NCI-H1105 treated with DMSO at 0.1 percent for 48 hours (cell line): ENCODE measurements at regions not wholly inside any gene's neighbourhood (a gene's known extent, or its start where the extent isn't known, plus 50 kb on each side); places are given as distances from the start of the nearest gene placed in this dataset.

Experiments used
- DNase-seq: peaks from one replicate; lab custom pipeline; 2025; lab: John Stamatoyannopoulos, UW

DNA sequence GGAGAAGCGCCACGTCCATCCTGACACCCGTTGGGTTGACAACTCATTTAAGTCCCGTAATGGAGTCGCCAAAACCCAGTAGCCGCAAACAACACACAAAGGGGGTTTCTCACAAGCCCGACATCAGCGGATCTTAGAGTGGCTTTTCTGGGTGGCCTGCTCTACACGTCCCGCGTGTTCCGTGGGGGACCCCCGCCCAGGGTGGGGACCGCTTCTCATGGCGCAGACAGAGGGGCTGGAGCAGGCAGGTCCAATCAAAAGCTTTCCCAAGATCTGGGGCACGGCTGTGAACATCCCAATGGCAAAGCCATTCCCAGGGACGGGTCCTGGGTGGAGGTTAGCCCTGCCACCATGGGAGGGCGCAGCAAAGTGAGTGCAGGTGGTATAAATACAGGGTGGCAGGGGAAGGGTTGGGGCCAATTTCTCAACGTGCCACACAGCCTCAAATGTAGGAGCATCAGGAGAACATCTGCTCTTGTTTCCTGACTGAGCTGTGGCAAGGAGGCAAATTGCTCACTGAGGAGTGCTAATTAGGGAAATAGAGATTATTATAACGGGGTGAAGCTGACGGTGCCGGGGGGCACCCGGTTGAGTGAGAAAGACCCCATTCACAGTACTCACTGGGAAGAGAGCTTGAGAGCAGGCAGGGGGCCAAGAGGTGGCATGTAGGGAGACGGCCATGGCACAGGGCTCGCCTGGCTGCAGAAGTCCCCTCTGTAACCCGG lies 1447.2 kb downstream of the TBC1D22A start:
- no peak for DNase-seq

- DNase-seq = no peak
Observed at GRCh38 chr22:48208894-48209293, 1446.4 kb downstream of the TBC1D22A start.

GRCh38 chr22:48207919-48208535 lies 1445.6 kb downstream of the TBC1D22A start:
- DNase-seq = no peak

- DNase-seq = no peak
Observed at GRCh38 chr22:48205790-48206189, 1443.3 kb downstream of the TBC1D22A start.

GRCh38 chr22:48205161-48205560 lies 1442.7 kb downstream of the TBC1D22A start:
- DNase-seq = no peak

DNA sequence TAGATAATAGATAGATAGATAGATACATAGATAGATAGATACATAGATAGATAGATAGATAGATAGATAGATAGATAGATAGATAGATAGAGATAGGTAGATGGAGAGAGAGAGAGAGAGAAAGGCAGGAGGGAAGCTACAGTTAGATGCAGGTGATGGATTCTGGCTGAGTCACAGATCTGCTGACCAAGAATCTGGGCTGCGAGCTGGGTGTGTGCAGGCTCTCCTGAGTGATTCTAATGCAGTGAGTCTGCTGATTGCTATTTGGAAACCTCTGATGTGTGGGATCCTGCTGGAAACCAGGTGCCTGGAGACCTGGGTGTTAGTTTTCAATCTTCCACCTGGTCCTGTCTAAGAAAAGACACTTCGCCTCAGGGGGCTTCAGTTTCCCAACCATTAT lies 1441.8 kb downstream of the TBC1D22A start:
- no peak for DNase-seq

GRCh38 chr22:48199667-48200066 lies 1437.2 kb downstream of the TBC1D22A start:
- DNase-seq = no peak

DNA sequence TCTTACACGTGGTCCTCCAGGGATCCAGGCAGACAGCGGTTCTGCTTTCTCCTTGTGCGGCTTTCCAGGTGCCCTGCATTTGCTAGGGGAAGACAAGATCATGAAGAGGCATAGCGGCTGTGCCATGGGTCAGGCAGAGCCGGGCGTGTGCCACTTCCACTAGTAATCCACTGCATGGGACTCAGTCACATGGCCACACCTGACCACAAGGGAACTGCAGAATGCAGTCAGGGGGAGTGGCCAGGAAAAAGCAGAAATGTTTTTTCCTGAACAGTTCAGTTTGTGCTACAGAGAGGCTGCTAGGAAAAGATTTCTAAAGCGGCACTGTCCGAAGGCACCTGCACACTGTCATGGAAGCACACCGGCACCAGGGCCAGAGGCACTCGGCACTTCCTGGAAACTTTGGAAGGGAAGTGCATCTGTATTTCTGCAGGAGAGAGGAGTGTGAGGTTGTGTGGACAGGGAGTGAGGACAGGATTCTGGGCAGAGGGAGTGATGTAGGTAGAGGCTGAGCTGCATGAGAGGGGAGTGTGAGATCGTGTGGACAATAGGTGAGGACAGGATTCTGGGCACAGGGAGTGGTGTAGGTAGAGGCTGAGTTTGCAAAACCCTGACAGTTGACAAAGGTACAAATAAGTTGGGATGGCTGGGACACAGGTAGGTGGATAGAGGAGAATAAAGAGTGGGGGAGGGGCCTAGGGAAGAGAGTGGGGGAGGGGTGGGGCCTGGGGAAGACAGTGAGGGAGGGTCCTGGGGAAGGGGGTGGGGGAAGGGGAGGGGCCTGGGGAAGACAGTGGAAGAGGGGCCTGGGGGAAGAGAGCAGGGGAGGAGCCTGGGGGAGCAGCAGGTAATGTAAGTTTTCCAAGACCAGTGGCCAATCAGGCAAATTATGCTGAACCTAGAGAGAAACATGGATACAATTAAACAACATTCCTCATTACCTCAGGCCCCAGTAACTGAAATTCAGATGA lies 1436.3 kb downstream of the TBC1D22A start:
- DNase-seq = no peak

- DNase-seq = no peak
Observed at GRCh38 chr22:48197189-48197690, 1434.8 kb downstream of the TBC1D22A start.

DNA sequence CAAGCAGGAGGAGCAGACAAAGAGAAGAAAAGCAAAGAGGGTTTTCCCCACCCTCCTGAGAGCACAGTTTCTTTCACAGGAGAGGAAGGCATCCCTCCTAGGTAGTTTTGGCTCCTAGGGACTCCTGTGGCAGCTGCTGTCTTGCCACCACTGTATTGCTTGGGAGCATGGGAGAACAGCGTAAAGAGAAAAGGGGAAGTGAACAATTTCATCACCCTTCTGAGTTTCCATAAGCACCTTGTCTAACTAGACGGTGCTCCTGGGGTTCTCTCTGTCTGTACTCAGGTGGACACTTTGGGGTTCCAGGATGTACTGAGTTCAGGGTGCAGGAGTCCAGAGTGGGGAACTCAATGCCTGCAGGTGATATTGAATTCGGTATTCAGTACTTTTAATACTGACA lies 1430.5 kb downstream of the TBC1D22A start:
- DNase-seq = no peak

- DNase-seq = no peak
Observed at GRCh38 chr22:48192071-48192470, 1429.6 kb downstream of the TBC1D22A start.

GRCh38 chr22:48188231-48188721 lies 1425.8 kb downstream of the TBC1D22A start:
- no peak for DNase-seq

- DNase-seq = no peak
Observed at GRCh38 chr22:48187356-48187755, 1424.9 kb downstream of the TBC1D22A start.

GRCh38 chr22:48186146-48186790 lies 1423.8 kb downstream of the TBC1D22A start:
- DNase-seq = no peak

DNA sequence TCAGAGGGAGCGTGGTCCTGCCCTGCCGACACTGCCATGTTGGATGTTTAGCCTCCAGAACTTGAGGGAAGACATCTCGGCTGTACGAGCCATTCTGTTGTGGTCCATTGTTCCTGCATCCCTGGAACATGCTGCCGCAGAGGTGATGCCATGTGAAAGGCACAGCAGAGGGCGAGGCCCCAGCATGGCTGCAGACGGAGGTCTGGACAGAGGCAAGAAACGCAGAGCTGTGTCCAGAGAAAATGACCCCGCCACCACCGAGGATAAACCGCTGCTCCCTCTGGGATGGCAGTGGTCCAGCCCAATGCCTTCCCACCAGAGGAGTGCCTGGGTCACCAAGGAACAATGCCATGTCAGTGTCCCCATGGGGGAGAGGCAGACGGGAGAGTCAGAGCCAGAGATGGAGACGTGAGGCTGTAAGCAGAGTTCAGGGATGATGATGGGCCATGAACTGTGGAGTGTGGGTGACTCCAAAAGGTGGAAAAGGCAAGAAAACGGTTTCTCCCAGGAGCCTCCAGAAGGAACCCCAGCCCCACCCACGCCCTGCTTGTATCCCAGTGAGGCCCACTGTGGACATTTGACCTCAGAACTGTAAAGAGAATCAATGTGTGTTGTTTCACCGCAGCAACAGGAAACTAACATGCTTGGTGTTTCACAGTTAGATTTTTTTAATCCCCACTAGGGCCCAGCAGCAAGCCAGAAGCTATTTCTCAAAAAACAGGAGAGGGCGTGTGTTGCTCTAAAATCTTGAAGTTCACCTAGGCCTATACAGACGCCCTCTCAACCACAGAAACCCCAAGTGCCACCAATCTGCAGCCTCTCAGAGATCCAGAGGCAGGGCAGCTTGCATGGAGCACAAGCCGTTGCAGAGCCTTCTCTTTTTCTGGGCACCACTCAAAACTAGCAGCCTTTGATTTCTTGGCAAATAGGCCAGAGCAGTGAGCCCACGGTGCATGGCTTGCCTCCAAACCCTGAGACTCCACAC lies 1422.9 kb downstream of the TBC1D22A start:
- DNase-seq = no peak

- DNase-seq = no peak
Observed at GRCh38 chr22:48182846-48183805, 1420.7 kb downstream of the TBC1D22A start.

DNA sequence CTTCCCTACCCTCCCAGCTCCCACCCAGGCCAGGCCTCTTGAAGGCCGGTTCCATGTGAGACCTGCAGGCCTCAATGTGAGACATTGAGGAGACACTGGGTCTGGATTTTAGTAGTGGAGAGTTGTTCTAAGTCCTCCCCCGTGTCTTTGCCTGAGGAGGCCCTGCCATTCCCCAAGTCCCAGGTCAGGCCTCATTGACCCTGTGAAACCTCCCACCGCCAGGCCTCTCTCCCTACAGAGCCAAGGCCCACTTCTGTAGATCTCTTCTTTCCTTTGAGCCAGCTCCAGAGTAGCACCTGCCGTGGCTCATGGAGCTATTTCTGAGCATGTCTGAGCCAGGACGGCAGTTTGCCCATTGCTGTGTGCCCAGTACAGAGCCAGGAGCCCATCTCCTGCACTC lies 1419.6 kb downstream of the TBC1D22A start:
- no peak for DNase-seq

GRCh38 chr22:48181263-48181955 lies 1419.0 kb downstream of the TBC1D22A start:
- no peak for DNase-seq

DNA sequence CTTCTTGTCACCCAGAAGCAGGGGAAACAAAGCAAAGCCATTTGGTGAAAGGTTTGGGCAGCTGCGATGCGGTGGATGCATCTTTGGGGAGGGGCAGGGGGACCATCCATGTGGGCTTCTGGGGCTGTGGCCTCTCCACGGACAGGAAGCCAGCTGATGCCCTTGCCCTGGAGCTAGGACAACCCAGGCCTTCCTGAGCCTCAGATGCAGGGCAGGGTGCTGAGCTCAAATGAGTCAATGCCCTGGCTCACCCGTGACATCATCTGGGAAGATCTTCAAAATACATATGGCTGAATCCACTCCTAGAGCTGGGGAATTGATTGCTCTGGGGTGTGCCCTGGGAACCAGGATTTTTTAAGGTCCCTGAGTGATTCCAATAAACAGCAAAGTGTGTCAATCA lies 1418.2 kb downstream of the TBC1D22A start:
- no peak for DNase-seq
